Urinary bladder (tissue), 3 donors: ENCODE measurements at regions not wholly inside any gene's neighbourhood (a gene's known extent, or its start where the extent isn't known, plus 50 kb on each side); places are given as distances from the start of the nearest gene placed in this dataset.

Experiments
- DNase-seq: peaks from one replicate; pipeline ENCODE4 v3.0.0-alpha.2; 2015; ENCODE audit errors: extremely low spot score
- H3K27ac ChIP-seq: one replicate; pipeline ENCODE4 v1.5.1; 2013; ENCODE audit warnings: low read depth, mild to moderate bottlenecking, moderate library complexity
- H3K36me3 ChIP-seq: one replicate; pipeline ENCODE4 v1.6.1; 2013; ENCODE audit warnings: mild to moderate bottlenecking, moderate library complexity; ENCODE audit not compliant: insufficient read depth
- H3K4me1 ChIP-seq: one replicate; pipeline ENCODE4 v1.6.1; 2013; ENCODE audit warnings: mild to moderate bottlenecking, moderate library complexity; ENCODE audit not compliant: insufficient read depth
- H3K4me3 ChIP-seq: one replicate; pipeline ENCODE4 v1.5.1; 2013; ENCODE audit warnings: low read depth, low read length
- WGBS: extraction: QIAGEN DNeasy Blood & Tissue Kit; methylation state at CpG from one replicate; pipeline ENCODE4 v1.1.7; 2013; 5-methylcytosine and 5-hydroxymethylcytosine counted together
- donor health status: healthy with polysubstance abuse.
- donor health status: healthy.

DNA sequence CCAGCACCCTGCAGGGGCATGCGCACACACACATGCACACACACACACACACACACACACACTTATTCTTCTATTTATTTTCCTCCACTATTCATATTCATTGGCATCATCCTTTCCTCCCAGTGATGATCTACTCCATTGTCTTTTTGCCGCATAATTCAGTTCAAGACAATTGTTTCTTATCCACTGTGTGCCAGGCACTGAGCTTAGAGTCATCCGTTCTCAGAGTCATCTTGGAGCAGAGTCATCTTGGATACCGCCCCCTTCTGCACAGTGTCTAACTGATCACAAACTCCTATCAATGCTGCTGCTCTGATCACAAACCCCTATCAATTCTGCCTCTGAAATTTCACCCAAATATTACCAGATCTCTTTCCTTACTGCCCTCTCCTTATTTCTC, 102.8 kb upstream of the PROX1 start:
- 89% methylated on average over 4 of the region's 4 CpGs for WGBS
- Histone ChIP-seq H3K4me1 (no peaks in the 10 kb centered on the region), H3K36me3 (no peaks in the 10 kb centered on the region), H3K27ac (no peak overlapping the region), H3K4me3 (no peak overlapping the region)
- DNase-seq, result no peak

DNA sequence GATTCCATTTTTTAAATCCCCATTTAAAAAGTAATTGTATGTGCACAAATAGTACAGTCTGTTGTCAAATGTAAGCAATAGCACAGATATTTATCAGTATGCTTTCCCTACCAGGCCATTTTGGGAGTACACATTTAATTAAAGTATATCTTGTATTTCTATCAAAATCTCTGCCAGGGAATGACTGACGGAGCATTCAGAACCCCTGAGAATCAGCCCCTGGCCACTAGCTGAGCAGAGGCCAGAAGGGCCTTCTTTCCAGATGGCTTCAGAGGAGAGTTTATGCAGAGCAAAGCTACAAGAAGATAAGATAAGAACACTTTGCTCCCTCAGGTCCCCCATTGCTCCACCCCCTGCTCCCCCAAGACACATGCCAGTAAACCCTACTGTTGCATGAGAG, 99.9 kb upstream of the PROX1 start:
- Histone ChIP-seq H3K27ac (no peak overlapping the region), H3K4me3 (no peak overlapping the region), H3K4me1 (no peaks in the 10 kb centered on the region), H3K36me3 (no peaks in the 10 kb centered on the region)
- DNase-seq, result no peak
- 89% methylated on average over 1 of the region's 1 CpG for WGBS

DNA sequence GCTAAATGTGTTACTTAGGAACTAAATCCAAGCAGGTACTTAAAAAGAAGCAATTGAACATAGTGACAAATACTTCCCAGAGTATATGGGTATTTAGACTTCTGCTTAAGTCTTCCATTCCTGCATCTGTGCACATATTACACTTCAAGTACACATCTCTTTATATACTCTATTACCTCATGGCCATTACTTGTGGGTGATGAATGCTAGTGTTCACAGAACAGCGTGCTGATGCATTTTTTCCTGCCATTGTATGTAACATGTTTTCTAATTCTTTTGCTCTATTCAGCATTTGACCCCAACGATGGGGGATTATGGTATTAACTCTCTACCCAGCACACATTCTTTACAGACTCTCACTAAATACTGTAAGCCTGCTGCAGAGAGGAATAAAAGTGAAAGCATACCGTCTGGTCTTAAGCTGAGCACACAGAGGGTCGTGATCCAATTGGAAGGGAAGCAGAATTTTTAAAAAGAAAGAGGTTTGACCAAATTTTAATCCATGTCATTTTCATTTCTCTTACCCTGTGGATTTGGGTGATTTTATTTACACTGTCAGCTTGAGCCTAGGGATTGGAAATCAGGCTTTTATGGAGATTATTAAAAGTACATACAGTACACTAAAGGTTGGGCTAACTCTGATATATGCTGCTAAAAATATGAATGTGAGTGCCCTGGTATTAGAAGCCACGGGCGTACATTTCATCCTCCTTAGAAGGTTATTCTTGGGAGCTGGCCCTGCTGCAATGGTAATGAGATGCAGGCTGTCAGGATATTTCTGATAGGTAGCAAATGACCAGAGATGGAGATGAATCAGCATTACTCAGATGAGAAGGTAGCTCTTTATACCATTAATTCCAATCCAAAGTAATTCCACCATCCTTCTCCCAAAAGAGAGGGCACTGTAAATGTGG, 95.5 kb upstream of the PROX1 start:
- Histone ChIP-seq H3K4me1 (no peaks in the 10 kb centered on the region), H3K36me3 (no peaks in the 10 kb centered on the region), H3K27ac (no peak overlapping the region), H3K4me3 (no peak overlapping the region)
- DNase-seq, result no peak
- WGBS, result 25% methylated on average over 6 of the region's 6 CpGs

DNA sequence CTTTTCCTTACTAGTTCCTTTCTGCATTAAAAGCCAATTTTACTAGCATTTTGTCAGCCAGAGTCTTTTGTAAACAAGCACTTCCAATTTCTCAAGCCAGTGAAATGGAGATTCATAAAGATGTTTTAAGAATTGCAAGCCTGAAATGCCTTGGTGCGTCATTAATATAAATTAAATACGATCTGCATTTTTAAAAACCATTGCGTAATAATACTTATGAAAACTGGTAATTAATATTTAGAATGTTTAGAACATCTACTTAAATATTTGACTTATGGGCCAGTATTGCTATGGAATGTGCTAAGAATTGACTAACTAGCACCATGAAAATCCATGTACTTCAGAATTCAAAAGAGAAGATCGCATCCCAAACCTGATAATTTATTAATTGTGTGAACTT, 89.1 kb upstream of the PROX1 start:
- 81% methylated on average over 4 of the region's 4 CpGs for WGBS
- DNase-seq, result no peak

DNA sequence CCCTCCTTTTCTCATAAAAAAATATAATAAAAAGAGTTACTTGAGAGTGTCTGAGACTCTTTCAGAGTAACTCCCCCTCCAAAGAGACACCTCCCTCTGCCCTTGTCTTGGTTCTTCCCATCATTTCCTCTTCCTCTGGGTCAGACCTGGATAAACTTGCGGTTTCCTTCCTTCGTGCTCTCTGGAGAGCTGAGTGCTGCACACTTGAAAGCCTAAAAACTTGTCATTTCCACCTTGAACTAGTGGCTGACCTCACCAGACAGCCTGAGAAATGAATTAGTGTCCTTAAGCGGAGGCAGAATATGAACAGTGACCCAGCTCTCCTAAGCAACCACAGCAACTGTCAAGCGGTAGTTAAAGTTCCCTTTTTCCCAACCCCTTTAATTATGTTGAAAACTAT, 88.4 kb upstream of the PROX1 start:
- 68% methylated on average over 4 of the region's 4 CpGs for WGBS
- no peak overlapping the region for H3K27ac ChIP-seq
- no peaks in the 10 kb centered on the region for H3K36me3 ChIP-seq
- DNase-seq, result no peak
- no peaks in the 10 kb centered on the region for H3K4me1 ChIP-seq
- H3K4me3 ChIP-seq, result no peak overlapping the region

More for the DNA sequence above, 89.1 kb upstream of the PROX1 start:
- H3K27ac ChIP-seq, result no peak overlapping the region
- no peaks in the 10 kb centered on the region for H3K36me3 ChIP-seq
- no peak overlapping the region for H3K4me3 ChIP-seq
- no peaks in the 10 kb centered on the region for H3K4me1 ChIP-seq

DNA sequence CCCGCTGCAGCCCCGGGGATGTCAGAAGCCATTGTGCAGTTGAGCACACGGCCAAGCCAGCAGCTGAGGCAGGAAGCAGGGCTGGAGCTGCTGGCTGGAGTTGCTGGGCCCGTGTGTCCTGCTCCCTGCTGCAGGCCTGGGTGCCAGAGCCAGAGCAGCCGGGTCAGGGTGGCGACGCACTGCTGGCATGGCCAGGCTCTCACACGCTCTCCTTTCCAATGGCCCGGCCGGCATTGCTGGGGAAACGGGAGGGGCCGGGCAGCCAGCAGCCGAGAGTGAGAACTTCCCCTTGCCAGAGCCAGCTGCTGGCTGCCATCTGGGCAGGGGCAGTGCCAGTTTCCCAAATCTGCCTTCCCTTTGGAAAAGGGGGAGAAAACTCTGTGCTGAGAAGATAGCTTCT, 82.4 kb upstream of the PROX1 start:
- Histone ChIP-seq H3K27ac (no peak overlapping the region), H3K4me3 (no peak overlapping the region), H3K4me1 (no peaks in the 10 kb centered on the region), H3K36me3 (no peaks in the 10 kb centered on the region)
- WGBS, result 72% methylated on average over 13 of the region's 13 CpGs
- no peak for DNase-seq

DNA sequence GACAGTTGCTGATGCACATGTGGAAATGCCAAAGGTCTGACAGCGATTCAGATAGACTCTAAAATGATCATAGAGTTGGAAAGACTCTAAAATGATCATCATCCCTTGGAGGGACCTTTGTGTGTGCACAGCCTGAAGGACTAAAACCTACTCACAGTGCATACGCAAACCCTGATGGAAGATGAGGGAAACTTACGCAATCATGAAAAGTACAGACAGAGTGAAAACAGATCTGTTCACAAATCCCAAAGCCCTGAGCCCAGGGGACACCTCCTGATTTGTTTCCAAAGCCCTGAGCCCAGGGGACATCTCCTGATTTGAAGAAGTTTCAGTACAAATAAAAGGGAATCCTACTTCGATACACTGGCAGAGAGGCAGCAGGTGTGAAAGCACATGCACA, 79.3 kb upstream of the PROX1 start:
- Histone ChIP-seq H3K27ac (no peak overlapping the region), H3K36me3 (no peaks in the 10 kb centered on the region), H3K4me3 (no peak overlapping the region), H3K4me1 (no peaks in the 10 kb centered on the region)
- no peak for DNase-seq
- WGBS, result 97% methylated on average over 4 of the region's 4 CpGs

DNA sequence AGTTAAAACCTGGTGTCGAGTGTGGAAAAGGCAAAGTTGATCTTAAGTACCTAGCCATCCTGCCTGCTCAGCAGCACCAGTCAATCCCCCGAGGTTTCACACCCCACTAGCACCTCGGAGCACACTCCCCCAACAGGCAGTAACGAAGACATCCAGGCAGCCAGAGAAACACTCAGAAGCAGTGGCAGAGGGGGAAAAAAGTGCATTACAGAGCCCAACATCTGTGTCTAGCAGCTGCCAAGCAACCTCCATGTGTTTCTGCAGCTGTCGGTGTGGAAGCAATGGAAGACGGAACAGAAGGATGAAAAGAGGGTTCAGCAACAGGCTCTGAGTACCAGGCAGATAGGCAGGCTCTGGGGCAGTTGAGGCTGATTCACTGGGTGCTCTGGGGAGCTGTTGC, 73.4 kb upstream of the PROX1 start:
- Histone ChIP-seq H3K4me3 (no peak overlapping the region), H3K36me3 (no peaks in the 10 kb centered on the region), H3K4me1 (no peaks in the 10 kb centered on the region), H3K27ac (no peak overlapping the region)
- DNase-seq, result no peak
- 35% methylated on average over 6 of the region's 6 CpGs for WGBS

DNA sequence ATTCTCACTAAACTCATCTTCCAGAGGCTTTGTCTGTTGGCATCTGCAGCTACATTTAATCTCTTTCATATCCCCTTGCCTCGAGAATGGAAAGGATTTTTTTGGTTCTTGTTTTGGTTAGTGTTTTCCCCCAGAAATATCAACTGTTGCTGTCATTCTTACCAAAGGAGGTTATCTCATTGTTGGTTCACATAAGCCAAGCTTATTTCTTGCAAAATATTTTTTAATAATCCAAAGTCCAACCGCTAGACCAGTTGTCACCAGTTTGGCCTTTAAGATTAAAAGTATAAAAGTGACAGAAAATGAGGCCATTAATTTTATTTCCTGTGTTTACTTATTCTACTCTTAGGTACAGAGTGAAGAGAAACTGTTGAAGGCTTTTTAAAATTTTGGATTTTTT, 66.5 kb upstream of the PROX1 start:
- no peaks in the 10 kb centered on the region for H3K4me1 ChIP-seq
- WGBS, result 29% methylated on average over 2 of the region's 2 CpGs
- H3K4me3 ChIP-seq, result no peak overlapping the region
- no peak overlapping the region for H3K27ac ChIP-seq
- no peak for DNase-seq
- no peaks in the 10 kb centered on the region for H3K36me3 ChIP-seq

DNA sequence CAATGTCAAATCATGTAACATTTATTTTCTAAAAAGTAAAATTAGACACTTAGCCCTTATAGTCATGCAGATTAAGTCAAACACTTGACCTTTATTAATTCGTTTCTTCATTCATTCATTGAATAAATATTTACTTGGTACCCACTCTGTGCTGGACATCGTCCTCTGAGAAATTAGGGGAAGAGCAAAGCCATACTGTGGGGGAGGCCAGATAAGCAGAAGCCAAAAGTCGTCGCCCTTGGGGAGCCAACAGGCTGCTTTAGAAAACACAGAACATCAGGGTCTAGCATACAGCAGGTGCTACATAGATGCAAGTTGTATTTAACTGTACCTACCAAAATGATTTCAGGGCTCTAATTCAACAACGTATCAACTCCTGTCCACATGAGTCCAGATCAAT, 66.1 kb upstream of the PROX1 start:
- Histone ChIP-seq H3K4me1 (no peaks in the 10 kb centered on the region), H3K36me3 (no peaks in the 10 kb centered on the region), H3K27ac (no peak overlapping the region), H3K4me3 (no peak overlapping the region)
- no peak for DNase-seq
- 61% methylated on average over 5 of the region's 5 CpGs for WGBS

DNA sequence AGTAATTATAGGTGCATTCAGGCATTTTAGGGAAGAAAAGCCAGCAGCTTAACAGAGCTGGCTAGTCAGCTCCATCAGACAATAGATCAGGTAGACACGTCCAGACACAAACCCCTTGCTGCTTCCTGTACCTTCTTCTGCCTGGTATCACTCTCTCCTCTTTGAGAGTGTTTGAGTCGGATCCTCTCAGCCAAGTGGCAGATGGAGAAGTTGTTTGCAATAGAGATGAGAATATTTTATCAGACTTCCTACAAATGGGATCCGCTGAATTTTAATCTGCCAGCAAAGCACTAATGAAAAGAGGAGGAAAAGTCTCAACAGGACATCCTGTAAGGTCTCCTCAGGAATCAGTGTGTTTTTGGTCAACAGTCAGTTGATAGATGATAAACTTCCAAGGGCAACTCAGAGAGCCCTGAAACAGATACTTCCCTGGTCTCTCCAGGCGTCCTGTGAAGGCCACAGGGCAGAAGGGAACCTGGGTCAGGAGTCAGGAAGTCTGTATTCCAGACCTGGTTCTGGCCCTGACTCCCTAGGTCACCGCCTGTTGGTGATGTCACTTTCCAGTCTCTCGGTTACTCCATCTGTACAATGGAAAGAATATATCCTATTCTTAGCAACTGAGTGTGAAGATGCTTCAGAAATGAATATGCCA, 62.1 kb upstream of the PROX1 start:
- 70% methylated on average over 6 of the region's 6 CpGs for WGBS
- no peaks in the 10 kb centered on the region for H3K4me1 ChIP-seq
- H3K36me3 ChIP-seq, result no peaks in the 10 kb centered on the region
- DNase-seq, result no peak
- H3K27ac ChIP-seq, result no peak overlapping the region
- no peak overlapping the region for H3K4me3 ChIP-seq

DNA sequence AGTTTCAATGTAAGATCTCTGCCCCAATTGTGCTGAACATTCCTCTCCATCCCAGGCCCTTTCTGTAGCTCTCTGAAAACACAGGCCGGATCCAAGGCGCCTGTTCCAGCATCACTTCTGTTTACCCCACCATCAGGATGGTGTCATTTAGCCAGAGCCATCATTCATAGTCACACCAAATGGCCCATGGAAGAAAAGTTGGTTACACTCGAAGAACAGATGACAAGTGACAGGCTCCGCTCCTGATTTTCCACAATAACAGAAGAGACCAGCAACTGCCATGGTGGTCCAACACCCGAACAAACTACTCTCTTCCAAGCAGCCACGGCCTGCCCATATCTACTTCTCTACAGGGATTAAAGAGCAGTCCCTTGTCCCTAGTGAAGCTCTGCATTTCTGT, 59.9 kb upstream of the PROX1 start:
- Histone ChIP-seq H3K4me1 (no peaks in the 10 kb centered on the region), H3K4me3 (no peak overlapping the region), H3K36me3 (no peaks in the 10 kb centered on the region), H3K27ac (no peak overlapping the region)
- 92% methylated on average over 6 of the region's 6 CpGs for WGBS
- DNase-seq, result no peak

DNA sequence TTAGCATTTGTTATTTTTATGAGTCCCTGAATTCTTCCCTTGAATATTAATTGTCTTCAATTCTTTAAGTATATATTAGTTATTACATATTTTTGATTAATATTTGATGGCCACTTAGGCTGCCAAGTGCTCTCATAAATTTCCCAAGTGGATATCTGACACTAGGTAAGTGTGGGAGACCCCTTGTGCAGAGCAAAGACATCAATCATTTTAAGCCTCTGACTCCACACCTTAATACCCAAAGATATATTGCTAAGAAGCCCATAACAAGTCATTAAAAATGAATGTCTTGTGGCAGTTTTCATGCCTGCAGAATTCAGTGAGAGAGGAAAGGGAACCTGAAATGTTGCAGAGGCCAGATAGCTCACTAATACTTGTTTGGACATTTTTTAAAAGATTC, 58.4 kb upstream of the PROX1 start:
- Histone ChIP-seq H3K36me3 (no peaks in the 10 kb centered on the region), H3K4me3 (no peak overlapping the region), H3K27ac (no peak overlapping the region), H3K4me1 (no peaks in the 10 kb centered on the region)
- no peak for DNase-seq

DNA sequence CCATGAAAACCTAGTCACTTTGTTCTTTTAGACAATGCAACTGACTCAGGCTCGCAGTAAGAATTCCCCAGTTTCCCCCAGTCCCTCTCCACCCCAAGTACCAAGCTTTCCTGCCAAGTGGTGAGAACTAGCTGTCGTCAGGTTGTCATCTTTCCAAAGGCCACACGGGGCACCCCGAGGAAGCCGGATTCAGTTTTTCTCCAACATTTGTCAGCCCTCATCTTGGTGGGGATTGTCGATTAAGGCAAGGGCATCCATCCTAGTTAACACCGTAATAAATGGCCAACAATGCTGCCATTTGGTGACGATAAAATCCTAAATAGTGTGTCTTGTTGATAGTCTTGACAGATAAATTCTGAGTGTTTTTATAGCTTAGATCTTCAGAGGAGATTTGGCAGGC, 55.9 kb upstream of the PROX1 start:
- no peak overlapping the region for H3K4me3 ChIP-seq
- H3K27ac ChIP-seq, result no peak overlapping the region
- H3K4me1 ChIP-seq, result no peaks in the 10 kb centered on the region
- no peak for DNase-seq
- 25% methylated on average over 8 of the region's 8 CpGs for WGBS
- no peaks in the 10 kb centered on the region for H3K36me3 ChIP-seq
